ENCODE measurements at regions not wholly inside any gene's neighbourhood (a gene's known extent, or its start where the extent isn't known, plus 50 kb on each side); places are given as distances from the start of the nearest gene placed in this dataset.

- no peak for DNase-seq (ENCODE audit: low spot score)
- in situ Hi-C loops (cut with MboI; ENCODE audit: low sequenced_read_pairs, unreplicated experiment): no loop called here
- TF ChIP-seq, protein P1, sequence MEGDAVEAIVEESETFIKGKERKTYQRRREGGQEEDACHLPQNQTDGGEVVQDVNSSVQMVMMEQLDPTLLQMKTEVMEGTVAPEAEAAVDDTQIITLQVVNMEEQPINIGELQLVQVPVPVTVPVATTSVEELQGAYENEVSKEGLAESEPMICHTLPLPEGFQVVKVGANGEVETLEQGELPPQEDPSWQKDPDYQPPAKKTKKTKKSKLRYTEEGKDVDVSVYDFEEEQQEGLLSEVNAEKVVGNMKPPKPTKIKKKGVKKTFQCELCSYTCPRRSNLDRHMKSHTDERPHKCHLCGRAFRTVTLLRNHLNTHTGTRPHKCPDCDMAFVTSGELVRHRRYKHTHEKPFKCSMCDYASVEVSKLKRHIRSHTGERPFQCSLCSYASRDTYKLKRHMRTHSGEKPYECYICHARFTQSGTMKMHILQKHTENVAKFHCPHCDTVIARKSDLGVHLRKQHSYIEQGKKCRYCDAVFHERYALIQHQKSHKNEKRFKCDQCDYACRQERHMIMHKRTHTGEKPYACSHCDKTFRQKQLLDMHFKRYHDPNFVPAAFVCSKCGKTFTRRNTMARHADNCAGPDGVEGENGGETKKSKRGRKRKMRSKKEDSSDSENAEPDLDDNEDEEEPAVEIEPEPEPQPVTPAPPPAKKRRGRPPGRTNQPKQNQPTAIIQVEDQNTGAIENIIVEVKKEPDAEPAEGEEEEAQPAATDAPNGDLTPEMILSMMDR (IDR thresholded peaks at IDR 0.05; ENCODE audit: borderline replicate concordance, control extremely low read depth, extremely low read depth, insufficient read depth, missing control alignments): no peak
Observed at GRCh38 chr10:35728341-35728740, 86.2 kb upstream of the FZD8 start.

DNA sequence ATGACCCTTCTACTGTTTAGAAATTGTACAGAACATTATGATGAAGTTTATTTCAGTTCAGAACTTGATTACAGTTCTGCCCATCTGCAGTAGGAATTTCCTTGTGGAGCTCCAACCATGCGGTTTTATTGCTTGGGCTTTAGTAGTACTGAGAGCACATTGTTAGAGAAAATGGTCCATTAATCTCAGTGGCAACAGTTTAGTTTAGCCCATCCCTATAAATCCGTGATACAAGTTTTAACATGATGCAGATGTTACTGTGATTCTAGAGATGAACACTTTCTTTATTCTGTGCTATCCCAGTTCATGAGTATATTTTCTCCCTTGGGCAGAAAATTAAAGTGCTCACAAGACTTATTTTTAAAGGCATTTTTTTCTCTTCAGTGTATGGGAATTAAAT, 84.8 kb upstream of the FZD8 start:
- DNase-seq (ENCODE audit: low spot score): no peak
- TF ChIP-seq, protein P1 (IDR thresholded peaks at IDR 0.05; ENCODE audit: borderline replicate concordance, control extremely low read depth, extremely low read depth, insufficient read depth, missing control alignments): no peak
- in situ Hi-C loops (cut with MboI; ENCODE audit: low sequenced_read_pairs, unreplicated experiment): no loop called here

GRCh38 chr10:35723992-35724391, 81.9 kb upstream of the FZD8 start:
- TF ChIP-seq, protein P1 (IDR thresholded peaks at IDR 0.05; ENCODE audit: borderline replicate concordance, control extremely low read depth, extremely low read depth, insufficient read depth, missing control alignments): no peak
- in situ Hi-C loops (cut with MboI; ENCODE audit: low sequenced_read_pairs, unreplicated experiment): no loop called here
- no peak for DNase-seq (ENCODE audit: low spot score)

- TF ChIP-seq, protein P1 (IDR thresholded peaks at IDR 0.05; ENCODE audit: borderline replicate concordance, control extremely low read depth, extremely low read depth, insufficient read depth, missing control alignments): no peak
- in situ Hi-C loops (cut with MboI; ENCODE audit: low sequenced_read_pairs, unreplicated experiment): no loop called here
- no peak for DNase-seq (ENCODE audit: low spot score)
Observed at GRCh38 chr10:35723059-35723458, 81.0 kb upstream of the FZD8 start.

DNA sequence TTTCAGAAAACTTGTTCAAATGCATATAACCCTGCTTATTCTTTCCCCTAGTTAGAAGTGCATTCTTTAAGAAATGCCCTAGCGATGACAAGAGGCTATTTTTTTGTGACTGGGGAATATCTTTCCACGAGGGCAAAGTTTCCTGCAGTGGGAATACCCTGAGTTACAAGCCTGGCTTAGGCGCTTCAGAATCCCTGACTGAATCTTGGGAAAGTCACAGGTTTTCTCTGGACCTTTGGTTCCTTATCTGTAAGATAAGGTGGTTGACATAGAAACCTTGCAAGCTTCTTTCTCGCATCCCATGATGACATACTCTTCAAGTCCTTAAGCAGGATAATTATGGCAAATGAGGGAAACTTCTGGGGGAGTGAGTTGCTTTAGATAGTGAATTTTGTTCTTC, 80.5 kb upstream of the FZD8 start:
- TF ChIP-seq, protein P1 (IDR thresholded peaks at IDR 0.05; ENCODE audit: borderline replicate concordance, control extremely low read depth, extremely low read depth, insufficient read depth, missing control alignments): no peak
- in situ Hi-C loops (cut with MboI; ENCODE audit: low sequenced_read_pairs, unreplicated experiment): no loop called here
- no peak for DNase-seq (ENCODE audit: low spot score)

- no peak for DNase-seq (ENCODE audit: low spot score)
- in situ Hi-C loops (cut with MboI; ENCODE audit: low sequenced_read_pairs, unreplicated experiment): no loop called here
- TF ChIP-seq, protein P1 (IDR thresholded peaks at IDR 0.05; ENCODE audit: borderline replicate concordance, control extremely low read depth, extremely low read depth, insufficient read depth, missing control alignments): no peak
Observed at GRCh38 chr10:35722226-35722625, 80.1 kb upstream of the FZD8 start.

DNA sequence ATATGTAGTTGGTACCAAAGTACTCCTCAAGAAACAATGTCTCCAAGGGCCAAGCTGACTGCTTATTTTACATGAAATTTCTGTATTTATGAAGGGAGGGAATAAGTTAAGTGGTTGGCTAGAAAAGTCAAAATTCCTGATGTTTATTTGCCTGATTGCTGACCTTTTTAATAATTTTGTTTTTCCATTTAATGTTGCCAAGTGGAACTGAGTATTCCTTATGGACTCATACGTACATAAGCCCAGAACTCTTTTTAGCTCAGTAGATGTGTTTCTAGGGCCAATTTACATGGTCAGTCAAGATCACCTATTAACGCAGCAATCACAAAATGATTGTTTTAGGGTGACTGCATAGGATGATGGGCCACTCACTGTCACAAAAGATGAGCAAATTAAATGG, 78.3 kb upstream of the FZD8 start:
- in situ Hi-C loops (cut with MboI; ENCODE audit: low sequenced_read_pairs, unreplicated experiment): no loop called here
- DNase-seq (ENCODE audit: low spot score): no peak
- TF ChIP-seq, protein P1 (IDR thresholded peaks at IDR 0.05; ENCODE audit: borderline replicate concordance, control extremely low read depth, extremely low read depth, insufficient read depth, missing control alignments): no peak
